ENCODE measurements at regions not wholly inside any gene's neighbourhood (a gene's known extent, or its start where the extent isn't known, plus 50 kb on each side); places are given as distances from the start of the nearest gene placed in this dataset.

GRCh38 chr1:30314591-30314990 is 408.8 kb downstream of the MATN1 start:
- H3K4me1 ChIP-seq (ENCODE audit: control insufficient read depth in 1 of 2, insufficient read depth in 2 of 2, low read length in 2 of 2) = no peaks in the 10 kb centered on the region
- DNase-seq (no peak), ATAC-seq (ENCODE audit: low FRiP score) (no peak)
- H3K9me3 ChIP-seq (ENCODE audit: control insufficient read depth, low read length) = peaks cover 7% of the 10 kb centered on the region
- H3K36me3 ChIP-seq (ENCODE audit: control insufficient read depth in 1 of 2, insufficient read depth in 2 of 2, low read length in 1 of 2) = no peaks in the 10 kb centered on the region
- 48 to 59% methylated on average over 4 to 5 of the region's 5 CpGs for WGBS, 2 donors
- no peak overlapping the region for H3K4me3 ChIP-seq (ENCODE audit: low read length in 2 of 2)
- intact Hi-C loops (cut with DNase I) = no loop called here
- no peak overlapping the region for H3K27ac ChIP-seq (ENCODE audit: low read depth in 1 of 2, low read length in 2 of 2)
- H3K27me3 ChIP-seq (ENCODE audit: control insufficient read depth in 1 of 2, insufficient read depth in 2 of 2, low read length in 1 of 2) = peaks cover 0 to 1% of the 10 kb centered on the region in 2 donors

GRCh38 chr1:30313584-30313983 is 409.8 kb downstream of the MATN1 start:
- ATAC-seq (ENCODE audit: low FRiP score) (no peak), DNase-seq (no peak)
- Histone ChIP-seq H3K27ac (ENCODE audit: low read depth in 1 of 2, low read length in 2 of 2) (no peak overlapping the region), H3K4me1 (ENCODE audit: control insufficient read depth in 1 of 2, insufficient read depth in 2 of 2, low read length in 2 of 2) (no peaks in the 10 kb centered on the region), H3K4me3 (ENCODE audit: low read length in 2 of 2) (no peak overlapping the region), H3K27me3 (ENCODE audit: control insufficient read depth in 1 of 2, insufficient read depth in 2 of 2, low read length in 1 of 2) (peaks cover 0 to 1% of the 10 kb centered on the region in 2 donors), H3K9me3 (ENCODE audit: control insufficient read depth, low read length) (peaks cover 7% of the 10 kb centered on the region), H3K36me3 (ENCODE audit: control insufficient read depth in 1 of 2, insufficient read depth in 2 of 2, low read length in 1 of 2) (no peaks in the 10 kb centered on the region)
- 73 to 74% methylated on average over 5 of the region's 5 CpGs for WGBS, 2 donors
- intact Hi-C loops (cut with DNase I) = no loop called here

- peaks cover 0 to 1% of the 10 kb centered on the region in 2 donors for H3K27me3 ChIP-seq (ENCODE audit: control insufficient read depth in 1 of 2, insufficient read depth in 2 of 2, low read length in 1 of 2)
- 76 to 77% methylated on average over 6 of the region's 6 CpGs for WGBS, 2 donors
- H3K4me1 ChIP-seq (ENCODE audit: control insufficient read depth in 1 of 2, insufficient read depth in 2 of 2, low read length in 2 of 2) = no peaks in the 10 kb centered on the region
- ATAC-seq (ENCODE audit: low FRiP score) (no peak), DNase-seq (no peak)
- no peaks in the 10 kb centered on the region for H3K36me3 ChIP-seq (ENCODE audit: control insufficient read depth in 1 of 2, insufficient read depth in 2 of 2, low read length in 1 of 2)
- H3K4me3 ChIP-seq (ENCODE audit: low read length in 2 of 2) = no peak overlapping the region
- intact Hi-C loops (cut with DNase I) = no loop called here
- peaks cover 7% of the 10 kb centered on the region for H3K9me3 ChIP-seq (ENCODE audit: control insufficient read depth, low read length)
- H3K27ac ChIP-seq (ENCODE audit: low read depth in 1 of 2, low read length in 2 of 2) = no peak overlapping the region
These were observed 410.2 kb downstream of the MATN1 start for GRCh38 chr1:30313176-30313575.

- Histone ChIP-seq H3K36me3 (ENCODE audit: control insufficient read depth in 1 of 2, insufficient read depth in 2 of 2, low read length in 1 of 2) (no peaks in the 10 kb centered on the region), H3K4me3 (ENCODE audit: low read length in 2 of 2) (no peak overlapping the region), H3K4me1 (ENCODE audit: control insufficient read depth in 1 of 2, insufficient read depth in 2 of 2, low read length in 2 of 2) (no peaks in the 10 kb centered on the region), H3K9me3 (ENCODE audit: control insufficient read depth, low read length) (peaks cover 7% of the 10 kb centered on the region), H3K27me3 (ENCODE audit: control insufficient read depth in 1 of 2, insufficient read depth in 2 of 2, low read length in 1 of 2) (peaks cover 0 to 1% of the 10 kb centered on the region in 2 donors), H3K27ac (ENCODE audit: low read depth in 1 of 2, low read length in 2 of 2) (no peak overlapping the region)
- DNase-seq (no peak), ATAC-seq (ENCODE audit: low FRiP score) (no peak)
- intact Hi-C loops (cut with DNase I) = no loop called here
- 70 to 71% methylated on average over 7 of the region's 7 CpGs for WGBS, 2 donors
These were observed 411.2 kb downstream of the MATN1 start for GRCh38 chr1:30312226-30312625.

- Histone ChIP-seq H3K4me1 (ENCODE audit: control insufficient read depth in 1 of 2, insufficient read depth in 2 of 2, low read length in 2 of 2) (no peaks in the 10 kb centered on the region), H3K4me3 (ENCODE audit: low read length in 2 of 2) (no peak overlapping the region), H3K27me3 (ENCODE audit: control insufficient read depth in 1 of 2, insufficient read depth in 2 of 2, low read length in 1 of 2) (peaks cover 0 to 1% of the 10 kb centered on the region in 2 donors), H3K9me3 (ENCODE audit: control insufficient read depth, low read length) (peaks cover 4% of the 10 kb centered on the region), H3K36me3 (ENCODE audit: control insufficient read depth in 1 of 2, insufficient read depth in 2 of 2, low read length in 1 of 2) (no peaks in the 10 kb centered on the region), H3K27ac (ENCODE audit: low read depth in 1 of 2, low read length in 2 of 2) (no peak overlapping the region)
- 91 to 94% methylated on average over 1 of the region's 1 CpG for WGBS, 2 donors
- intact Hi-C loops (cut with DNase I) = no loop called here
- no peak for ATAC-seq (ENCODE audit: low FRiP score)
- no peak for DNase-seq
These were observed 411.6 kb downstream of the MATN1 start for GRCh38 chr1:30311749-30312148.

GRCh38 chr1:30310966-30311742 is 412.2 kb downstream of the MATN1 start:
- Histone ChIP-seq H3K27ac (ENCODE audit: low read depth in 1 of 2, low read length in 2 of 2) (no peak overlapping the region), H3K9me3 (ENCODE audit: control insufficient read depth, low read length) (peaks cover 1% of the 10 kb centered on the region), H3K4me3 (ENCODE audit: low read length in 2 of 2) (no peak overlapping the region), H3K4me1 (ENCODE audit: control insufficient read depth in 1 of 2, insufficient read depth in 2 of 2, low read length in 2 of 2) (no peaks in the 10 kb centered on the region), H3K27me3 (ENCODE audit: control insufficient read depth in 1 of 2, insufficient read depth in 2 of 2, low read length in 1 of 2) (no peaks in the 10 kb centered on the region), H3K36me3 (ENCODE audit: control insufficient read depth in 1 of 2, insufficient read depth in 2 of 2, low read length in 1 of 2) (no peaks in the 10 kb centered on the region)
- ATAC-seq (ENCODE audit: low FRiP score) (no peak), DNase-seq (no peak)
- WGBS, 2 donors = 67 to 70% methylated on average over 11 of the region's 11 CpGs
- intact Hi-C loops (cut with DNase I) = no loop called here

GRCh38 chr1:30307182-30307581 is 416.2 kb downstream of the MATN1 start:
- WGBS, 2 donors = 85 to 88% methylated on average over 5 of the region's 5 CpGs
- Histone ChIP-seq H3K4me3 (ENCODE audit: low read length in 2 of 2) (no peak overlapping the region), H3K27me3 (ENCODE audit: control insufficient read depth in 1 of 2, insufficient read depth in 2 of 2, low read length in 1 of 2) (no peaks in the 10 kb centered on the region)

GRCh38 chr1:30305519-30305918 is 417.9 kb downstream of the MATN1 start:
- DNase-seq = no peak
- ATAC-seq (ENCODE audit: low FRiP score) = no peak
- intact Hi-C loops (cut with DNase I) = no loop called here

More at GRCh38 chr1:30307182-30307581, 416.2 kb downstream of the MATN1 start:
- ATAC-seq (ENCODE audit: low FRiP score) (no peak), DNase-seq (no peak)
- H3K4me1 ChIP-seq (ENCODE audit: control insufficient read depth in 1 of 2, insufficient read depth in 2 of 2, low read length in 2 of 2) = no peaks in the 10 kb centered on the region
- intact Hi-C loops (cut with DNase I) = no loop called here
- no peaks in the 10 kb centered on the region for H3K9me3 ChIP-seq (ENCODE audit: control insufficient read depth, low read length)
- H3K27ac ChIP-seq (ENCODE audit: low read depth in 1 of 2, low read length in 2 of 2) = no peak overlapping the region
- no peaks in the 10 kb centered on the region for H3K36me3 ChIP-seq (ENCODE audit: control insufficient read depth in 1 of 2, insufficient read depth in 2 of 2, low read length in 1 of 2)

GRCh38 chr1:30305061-30305460 is 418.3 kb downstream of the MATN1 start:
- no peak for DNase-seq
- WGBS, 2 donors = 73 to 76% methylated on average over 4 of the region's 4 CpGs
- Histone ChIP-seq H3K36me3 (ENCODE audit: control insufficient read depth in 1 of 2, insufficient read depth in 2 of 2, low read length in 1 of 2) (no peaks in the 10 kb centered on the region), H3K27ac (ENCODE audit: low read depth in 1 of 2, low read length in 2 of 2) (no peak overlapping the region), H3K4me1 (ENCODE audit: control insufficient read depth in 1 of 2, insufficient read depth in 2 of 2, low read length in 2 of 2) (no peaks in the 10 kb centered on the region), H3K4me3 (ENCODE audit: low read length in 2 of 2) (no peak overlapping the region), H3K27me3 (ENCODE audit: control insufficient read depth in 1 of 2, insufficient read depth in 2 of 2, low read length in 1 of 2) (no peaks in the 10 kb centered on the region), H3K9me3 (ENCODE audit: control insufficient read depth, low read length) (no peaks in the 10 kb centered on the region)
- ATAC-seq (ENCODE audit: low FRiP score) = no peak
- intact Hi-C loops (cut with DNase I) = no loop called here

More at GRCh38 chr1:30305519-30305918, 417.9 kb downstream of the MATN1 start:
- Histone ChIP-seq H3K27me3 (ENCODE audit: control insufficient read depth in 1 of 2, insufficient read depth in 2 of 2, low read length in 1 of 2) (no peaks in the 10 kb centered on the region), H3K4me1 (ENCODE audit: control insufficient read depth in 1 of 2, insufficient read depth in 2 of 2, low read length in 2 of 2) (no peaks in the 10 kb centered on the region), H3K9me3 (ENCODE audit: control insufficient read depth, low read length) (no peaks in the 10 kb centered on the region), H3K4me3 (ENCODE audit: low read length in 2 of 2) (no peak overlapping the region), H3K36me3 (ENCODE audit: control insufficient read depth in 1 of 2, insufficient read depth in 2 of 2, low read length in 1 of 2) (no peaks in the 10 kb centered on the region), H3K27ac (ENCODE audit: low read depth in 1 of 2, low read length in 2 of 2) (no peak overlapping the region)
- 73 to 74% methylated on average over 3 of the region's 3 CpGs for WGBS, 2 donors

Data from aorta (tissue), 5 donors.